Right lobe of liver (tissue), 4 donors: ENCODE measurements at regions not wholly inside any gene's neighbourhood (a gene's known extent, or its start where the extent isn't known, plus 50 kb on each side); places are given as distances from the start of the nearest gene placed in this dataset.

Experiments
- POLR2A ChIP-seq: fragments of 450-650 bp; IDR thresholded peaks from one replicate; pipeline ENCODE4 v1.6.1; 2017; ENCODE audit warnings: antibody characterized with exemption, mild to moderate bottlenecking
- TF ChIP-seq, protein P1 (sequence below), 4 donors: fragments of 200-600 bp in 3 of 4; fragments of 450-650 bp in 1 of 4; IDR thresholded peaks; one replicate each; pipeline versions ENCODE4 v1.5.1 to v1.8.0; 2016 to 2022; ENCODE audit warnings: antibody characterized with exemption in 4 of 4, mild to moderate bottlenecking in 2 of 4
- donor health status: DM: no; HTN: no; CAD: no.
- donor health status: DM: no; HTN: no; CAD: no.
- donor health status: DM: no; HTN: yes; CAD: no.

DNA sequence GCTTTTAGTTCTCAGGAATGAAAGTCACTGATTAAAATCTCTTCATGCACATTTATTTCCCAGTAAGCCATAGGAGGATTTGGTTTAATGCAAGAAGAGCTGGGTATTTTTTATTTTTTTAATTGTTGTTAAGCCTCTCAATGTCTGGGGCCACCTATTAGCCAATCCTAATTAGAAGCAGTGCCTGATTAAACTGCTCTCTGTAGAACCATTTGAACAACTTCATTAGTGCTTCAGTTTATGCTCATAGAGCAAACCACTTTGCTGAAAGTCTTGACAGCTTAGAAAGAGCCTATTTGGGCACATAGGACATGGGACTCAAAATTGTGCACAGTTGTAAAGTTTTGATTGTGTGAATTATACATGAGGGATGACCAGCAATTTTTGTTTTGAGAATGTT, 548.9 kb downstream of the FRK start:
- TF ChIP-seq, protein P1, sequence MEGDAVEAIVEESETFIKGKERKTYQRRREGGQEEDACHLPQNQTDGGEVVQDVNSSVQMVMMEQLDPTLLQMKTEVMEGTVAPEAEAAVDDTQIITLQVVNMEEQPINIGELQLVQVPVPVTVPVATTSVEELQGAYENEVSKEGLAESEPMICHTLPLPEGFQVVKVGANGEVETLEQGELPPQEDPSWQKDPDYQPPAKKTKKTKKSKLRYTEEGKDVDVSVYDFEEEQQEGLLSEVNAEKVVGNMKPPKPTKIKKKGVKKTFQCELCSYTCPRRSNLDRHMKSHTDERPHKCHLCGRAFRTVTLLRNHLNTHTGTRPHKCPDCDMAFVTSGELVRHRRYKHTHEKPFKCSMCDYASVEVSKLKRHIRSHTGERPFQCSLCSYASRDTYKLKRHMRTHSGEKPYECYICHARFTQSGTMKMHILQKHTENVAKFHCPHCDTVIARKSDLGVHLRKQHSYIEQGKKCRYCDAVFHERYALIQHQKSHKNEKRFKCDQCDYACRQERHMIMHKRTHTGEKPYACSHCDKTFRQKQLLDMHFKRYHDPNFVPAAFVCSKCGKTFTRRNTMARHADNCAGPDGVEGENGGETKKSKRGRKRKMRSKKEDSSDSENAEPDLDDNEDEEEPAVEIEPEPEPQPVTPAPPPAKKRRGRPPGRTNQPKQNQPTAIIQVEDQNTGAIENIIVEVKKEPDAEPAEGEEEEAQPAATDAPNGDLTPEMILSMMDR (IDR thresholded peaks at IDR 0.05): no peak
- no peak for TF ChIP-seq POLR2A
